Calu3 (cell line): ENCODE measurements at regions not wholly inside any gene's neighbourhood (a gene's known extent, or its start where the extent isn't known, plus 50 kb on each side); places are given as distances from the start of the nearest gene placed in this dataset.
A peak's percentile ranks its signal among the peaks of the same experiment; 100 is the strongest.

Experiments used
- BruUV-seq: library from RNA; stranded (reverse); fragments of 400-500 nt; replicated peaks from 2 replicates; lab custom pipeline; 2021; lab: Mats Ljungman, UMichigan
- CTCF ChIA-PET: fragments of 300-600 bp; sonication (Branson Sonifier 250); formaldehyde crosslinking; loops from one replicate; lab custom pipeline; 2022; ENCODE audit warnings: antibody characterized with exemption; lab: Charles Lee
- DNase-seq: peaks from one replicate; pipeline ENCODE4 v3.0.0; 2022
- H3K27ac Mint-ChIP-seq: one replicate; pipeline ENCODE4 v1.8.0; 2022; ENCODE audit warnings: mixed read lengths; ENCODE audit not compliant: unreplicated experiment
- H3K27me3 Mint-ChIP-seq: one replicate; pipeline ENCODE4 v1.8.0; 2022; ENCODE audit warnings: mixed read lengths; ENCODE audit not compliant: unreplicated experiment
- H3K36me3 Mint-ChIP-seq: one replicate; pipeline ENCODE4 v1.8.0; 2022; ENCODE audit warnings: mild to moderate bottlenecking, moderate library complexity, mixed read lengths; ENCODE audit not compliant: insufficient read depth, unreplicated experiment
- H3K4me1 Mint-ChIP-seq: one replicate; pipeline ENCODE4 v1.8.0; 2022; ENCODE audit warnings: mild to moderate bottlenecking, low read depth, mixed read lengths; ENCODE audit not compliant: unreplicated experiment
- H3K4me3 Mint-ChIP-seq: one replicate; pipeline ENCODE4 v1.8.0; 2022; ENCODE audit warnings: mild to moderate bottlenecking, low read depth, moderate library complexity, mixed read lengths; ENCODE audit not compliant: unreplicated experiment
- H3K9me3 Mint-ChIP-seq: one replicate; pipeline ENCODE4 v1.8.0; 2022; ENCODE audit warnings: low read depth, mixed read lengths; ENCODE audit not compliant: unreplicated experiment
- intact Hi-C: fragments of 100-400 bp; cut with micrococcal nuclease; formaldehyde crosslinking; loops from one replicate; pipeline ENCODE4 v1.10.0; 2022; ENCODE audit not compliant: unreplicated experiment
- TF ChIP-seq, protein P1 (sequence below): fragments of 200-600 bp; IDR thresholded peaks from one replicate; pipeline ENCODE4 v1.8.0; 2022; ENCODE audit warnings: antibody characterized with exemption; ENCODE audit not compliant: unreplicated experiment

- DNase-seq = no peak
- CTCF ChIA-PET = interaction anchor here (0.6 kb wide), 1 partner anchor 527 kb away, joined by 4 read pairs; no protein-coding TSS in a partner anchor
- intact Hi-C loops = no loop called here
Observed at GRCh38 chr6:82015043-82015442, 232.5 kb downstream of the IBTK start.

DNA sequence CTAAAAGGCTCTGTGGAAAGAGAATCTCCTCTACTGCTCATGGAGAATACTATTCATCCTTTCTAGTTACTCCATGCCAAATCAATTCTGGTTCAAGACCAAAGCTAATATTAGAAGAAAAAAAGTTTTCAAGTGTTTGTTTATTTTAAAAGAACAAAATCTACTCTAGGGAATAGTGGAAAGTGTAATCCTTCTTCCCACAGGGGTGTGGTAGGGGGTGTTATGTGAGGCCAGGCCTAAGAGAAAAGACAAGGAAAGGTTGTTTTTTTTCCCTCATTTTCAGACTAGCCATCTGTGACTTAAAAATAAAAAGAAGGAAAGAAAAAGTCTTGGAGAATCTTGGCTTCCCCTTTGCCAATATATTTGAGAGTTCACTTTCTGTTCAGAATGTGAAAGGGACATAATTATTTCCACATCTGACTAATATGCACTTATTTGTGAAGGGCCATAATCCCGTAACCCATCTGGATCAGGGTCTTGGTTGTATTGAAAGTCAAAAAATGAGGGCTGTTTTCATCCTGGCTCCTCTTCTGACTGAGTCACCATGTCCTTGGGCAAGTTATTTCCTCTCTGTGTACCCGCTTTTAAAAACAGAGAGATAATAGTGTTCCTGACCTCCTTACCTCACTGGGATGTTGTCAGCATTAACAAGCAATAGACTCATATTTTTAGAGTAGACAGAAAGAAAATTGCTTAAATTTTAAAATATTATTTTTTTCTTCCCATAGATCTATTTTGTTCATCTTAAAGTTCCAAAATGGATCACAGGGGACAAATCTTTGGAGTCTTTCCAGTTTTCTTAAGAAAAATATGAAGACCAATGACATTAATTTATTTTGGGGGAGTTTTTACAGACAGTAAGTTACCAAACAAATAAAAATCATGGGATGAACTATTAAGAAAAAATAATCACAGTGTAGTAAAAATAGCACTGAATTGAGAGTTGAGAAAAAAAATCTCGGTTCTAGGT is 233.7 kb downstream of the IBTK start:
- CTCF ChIA-PET = no interaction called here
- intact Hi-C loops = no loop called here
- TF ChIP-seq, protein P1, sequence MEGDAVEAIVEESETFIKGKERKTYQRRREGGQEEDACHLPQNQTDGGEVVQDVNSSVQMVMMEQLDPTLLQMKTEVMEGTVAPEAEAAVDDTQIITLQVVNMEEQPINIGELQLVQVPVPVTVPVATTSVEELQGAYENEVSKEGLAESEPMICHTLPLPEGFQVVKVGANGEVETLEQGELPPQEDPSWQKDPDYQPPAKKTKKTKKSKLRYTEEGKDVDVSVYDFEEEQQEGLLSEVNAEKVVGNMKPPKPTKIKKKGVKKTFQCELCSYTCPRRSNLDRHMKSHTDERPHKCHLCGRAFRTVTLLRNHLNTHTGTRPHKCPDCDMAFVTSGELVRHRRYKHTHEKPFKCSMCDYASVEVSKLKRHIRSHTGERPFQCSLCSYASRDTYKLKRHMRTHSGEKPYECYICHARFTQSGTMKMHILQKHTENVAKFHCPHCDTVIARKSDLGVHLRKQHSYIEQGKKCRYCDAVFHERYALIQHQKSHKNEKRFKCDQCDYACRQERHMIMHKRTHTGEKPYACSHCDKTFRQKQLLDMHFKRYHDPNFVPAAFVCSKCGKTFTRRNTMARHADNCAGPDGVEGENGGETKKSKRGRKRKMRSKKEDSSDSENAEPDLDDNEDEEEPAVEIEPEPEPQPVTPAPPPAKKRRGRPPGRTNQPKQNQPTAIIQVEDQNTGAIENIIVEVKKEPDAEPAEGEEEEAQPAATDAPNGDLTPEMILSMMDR = no peak
- Mint-ChIP-seq H3K4me1 (no peaks in the 10 kb centered on the region), H3K4me3 (no peak overlapping the region), H3K36me3 (no peaks in the 10 kb centered on the region), H3K27ac (no peak overlapping the region), H3K27me3 (no peaks in the 10 kb centered on the region), H3K9me3 (no peaks in the 10 kb centered on the region)
- no TSS peak for BruUV-seq
- DNase-seq = no peak

More at GRCh38 chr6:82015043-82015442, 232.5 kb downstream of the IBTK start:
- no peaks in the 10 kb centered on the region for H3K9me3 Mint-ChIP-seq
- H3K4me1 Mint-ChIP-seq = no peaks in the 10 kb centered on the region
- no TSS peak for BruUV-seq
- no peaks in the 10 kb centered on the region for H3K36me3 Mint-ChIP-seq
- no peak overlapping the region for H3K27ac Mint-ChIP-seq
- no peaks in the 10 kb centered on the region for H3K27me3 Mint-ChIP-seq
- no peak overlapping the region for H3K4me3 Mint-ChIP-seq
- TF ChIP-seq, protein P1 = no peak

- Mint-ChIP-seq H3K4me1 (no peaks in the 10 kb centered on the region), H3K27me3 (no peaks in the 10 kb centered on the region), H3K36me3 (no peaks in the 10 kb centered on the region), H3K9me3 (peaks cover 3% of the 10 kb centered on the region), H3K4me3 (no peak overlapping the region), H3K27ac (no peak overlapping the region)
- CTCF ChIA-PET = interaction anchor here (0.6 to 1.4 kb wide), 3 partner anchors 17 to 900 kb away, joined by 3 read pairs; no protein-coding TSS in a partner anchor
- no TSS peak for BruUV-seq
- peak; percentile 29 for DNase-seq
- intact Hi-C loops = loop anchor here (10.0 kb wide), 1 partner anchor 1401 kb away; no protein-coding TSS in a partner anchor
- TF ChIP-seq, protein P1 = peak; percentile 54
Observed at GRCh38 chr6:82006027-82006738, 241.4 kb downstream of the IBTK start.

- Mint-ChIP-seq H3K4me3 (no peak overlapping the region), H3K4me1 (peaks cover 8% of the 10 kb centered on the region), H3K27ac (no peak overlapping the region), H3K36me3 (no peaks in the 10 kb centered on the region), H3K9me3 (no peaks in the 10 kb centered on the region), H3K27me3 (no peaks in the 10 kb centered on the region)
- CTCF ChIA-PET = no interaction called here
- no TSS peak for BruUV-seq
- no peak for DNase-seq
- TF ChIP-seq, protein P1 = no peak
- intact Hi-C loops = loop anchor here (10.0 kb wide), 1 partner anchor 1396 kb away; no protein-coding TSS in a partner anchor
Observed at GRCh38 chr6:82000551-82000950, 247.0 kb downstream of the IBTK start.
